ENCODE measurements at regions not wholly inside any gene's neighbourhood (a gene's known extent, or its start where the extent isn't known, plus 50 kb on each side); places are given as distances from the start of the nearest gene placed in this dataset.
"Not testable (repeated sequence)": the region's sequence is repeated elsewhere in the genome, so short reads cannot be mapped to it uniquely, and the experiment has no call there.

DNA sequence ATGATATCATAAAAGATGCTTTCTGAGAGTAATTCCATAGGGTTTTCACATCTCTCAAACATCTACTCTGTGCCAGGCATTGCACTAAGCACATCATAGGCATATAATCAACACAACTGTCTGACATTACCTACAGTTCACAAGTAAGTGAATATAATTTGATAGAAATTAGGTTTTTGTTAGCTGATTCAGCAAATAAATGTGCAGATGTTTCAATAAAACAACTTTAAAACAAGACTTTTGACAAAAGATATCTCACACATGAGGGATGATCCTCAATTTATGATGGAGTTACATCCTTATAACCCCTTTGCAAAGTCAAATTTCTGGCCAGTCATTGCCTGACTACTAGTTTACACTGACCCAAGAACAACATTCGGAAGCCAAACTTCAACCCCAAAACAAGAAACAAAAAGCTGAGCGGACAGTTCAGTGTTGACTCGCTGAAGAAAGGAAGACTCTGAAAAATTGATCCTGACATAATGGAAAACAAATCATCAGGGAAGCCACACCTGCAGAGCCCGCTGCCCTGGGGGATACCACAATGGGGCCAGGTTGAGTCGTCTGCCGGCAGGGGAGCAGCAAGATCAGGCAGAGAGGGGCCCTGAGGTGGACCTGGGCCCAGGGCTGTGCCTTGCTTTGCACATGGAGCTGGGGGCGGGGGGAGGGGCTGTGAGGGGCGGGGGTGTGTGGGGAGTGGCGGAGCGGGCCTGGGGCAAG lies 739.2 kb upstream of the GJE1 start:
- DNase-seq (ENCODE audit: low read depth) (no peak), FAIRE-seq (no peak)
- Histone ChIP-seq H3K27ac (ENCODE audit: low read depth, low read length) (no peak overlapping the region), H3K9me3 (ENCODE audit: insufficient read depth, low read depth, low read length) (no peaks in the 10 kb centered on the region), H3K4me3 (ENCODE audit: insufficient read depth, low read depth, low read length) (no peak overlapping the region), H3K4me1 (ENCODE audit: insufficient read depth, low read length) (no peaks in the 10 kb centered on the region), H4K20me1 (ENCODE audit: insufficient read depth, low read length) (no peaks in the 10 kb centered on the region), H3K27me3 (ENCODE audit: insufficient read depth, low read length) (no peaks in the 10 kb centered on the region), H3K36me3 (ENCODE audit: insufficient read depth, low read length) (no peaks in the 10 kb centered on the region), H3K4me2 (ENCODE audit: low read length) (no peak overlapping the region), H2AFZ (ENCODE audit: low read depth, low read length) (no peak overlapping the region), H3K9ac (ENCODE audit: low read length) (no peak overlapping the region), H3K79me2 (ENCODE audit: insufficient read depth, low read length) (no peaks in the 10 kb centered on the region)
- Mint-ChIP-seq H3K4me1 (ENCODE audit: low read depth, unreplicated experiment) (no peaks in the 10 kb centered on the region), H3K27me3 (ENCODE audit: low read depth, unreplicated experiment) (no peaks in the 10 kb centered on the region), H3K36me3 (ENCODE audit: low read depth, unreplicated experiment) (no peaks in the 10 kb centered on the region), H3K9me3 (ENCODE audit: unreplicated experiment) (peaks cover 5% of the 10 kb centered on the region), H3K27ac (ENCODE audit: unreplicated experiment) (no peak overlapping the region), H3K4me3 (ENCODE audit: unreplicated experiment) (no peak overlapping the region)
- no peak for TF ChIP-seq EZH2 (IDR thresholded peaks at IDR 0.05; ENCODE audit: insufficient read depth, low read length)

DNA sequence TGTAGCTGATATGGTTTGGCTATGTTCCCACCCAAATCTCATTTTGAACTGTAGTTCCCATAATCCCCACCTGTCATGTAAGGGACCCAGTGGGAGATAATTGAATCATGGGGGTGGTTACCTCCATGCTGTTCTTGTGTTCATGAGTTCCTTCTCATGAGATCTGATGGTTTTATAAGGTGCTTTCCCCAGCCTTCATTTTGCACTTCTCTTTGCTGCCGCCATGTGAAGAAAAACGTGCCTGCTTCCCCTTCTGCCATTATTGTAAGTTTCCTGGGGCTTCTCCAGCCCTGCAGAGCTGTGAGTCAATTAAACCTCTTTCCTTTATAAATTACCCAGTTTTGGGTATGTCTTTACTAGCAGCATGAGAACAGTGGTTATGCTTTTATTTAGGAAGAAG lies 741.6 kb upstream of the GJE1 start:
- not testable (repeated sequence) for H3K9me3 Mint-ChIP-seq (ENCODE audit: unreplicated experiment); H3K27me3 ChIP-seq (ENCODE audit: insufficient read depth, low read length); H3K4me3 ChIP-seq (ENCODE audit: insufficient read depth, low read depth, low read length); FAIRE-seq; H3K4me2 ChIP-seq (ENCODE audit: low read length); H3K9ac ChIP-seq (ENCODE audit: low read length); H3K4me3 Mint-ChIP-seq (ENCODE audit: unreplicated experiment); H3K4me1 ChIP-seq (ENCODE audit: insufficient read depth, low read length); H3K27ac ChIP-seq (ENCODE audit: low read depth, low read length); H3K27ac Mint-ChIP-seq (ENCODE audit: unreplicated experiment); H3K79me2 ChIP-seq (ENCODE audit: insufficient read depth, low read length); H3K4me1 Mint-ChIP-seq (ENCODE audit: low read depth, unreplicated experiment); H3K36me3 ChIP-seq (ENCODE audit: insufficient read depth, low read length); H3K27me3 Mint-ChIP-seq (ENCODE audit: low read depth, unreplicated experiment); H3K36me3 Mint-ChIP-seq (ENCODE audit: low read depth, unreplicated experiment); DNase-seq (ENCODE audit: low read depth); H4K20me1 ChIP-seq (ENCODE audit: insufficient read depth, low read length); H2AFZ ChIP-seq (ENCODE audit: low read depth, low read length); H3K9me3 ChIP-seq (ENCODE audit: insufficient read depth, low read depth, low read length)

- no peaks in the 10 kb centered on the region for H3K79me2 ChIP-seq (ENCODE audit: insufficient read depth, low read length)
- Mint-ChIP-seq H3K4me3 (ENCODE audit: unreplicated experiment) (no peak overlapping the region), H3K27ac (ENCODE audit: unreplicated experiment) (no peak overlapping the region), H3K27me3 (ENCODE audit: low read depth, unreplicated experiment) (no peaks in the 10 kb centered on the region), H3K9me3 (ENCODE audit: unreplicated experiment) (peaks cover 2% of the 10 kb centered on the region), H3K36me3 (ENCODE audit: low read depth, unreplicated experiment) (no peaks in the 10 kb centered on the region), H3K4me1 (ENCODE audit: low read depth, unreplicated experiment) (no peaks in the 10 kb centered on the region)
- FAIRE-seq (no peak), DNase-seq (ENCODE audit: low read depth) (no peak)
- H2AFZ ChIP-seq (ENCODE audit: low read depth, low read length), result no peak overlapping the region
- H3K4me3 ChIP-seq (ENCODE audit: insufficient read depth, low read depth, low read length), result no peak overlapping the region
- no peaks in the 10 kb centered on the region for H3K36me3 ChIP-seq (ENCODE audit: insufficient read depth, low read length)
- no peak overlapping the region for H3K27ac ChIP-seq (ENCODE audit: low read depth, low read length)
- TF ChIP-seq EZH2 (IDR thresholded peaks at IDR 0.05; ENCODE audit: insufficient read depth, low read length), result no peak
- TF ChIP-seq, protein P1, sequence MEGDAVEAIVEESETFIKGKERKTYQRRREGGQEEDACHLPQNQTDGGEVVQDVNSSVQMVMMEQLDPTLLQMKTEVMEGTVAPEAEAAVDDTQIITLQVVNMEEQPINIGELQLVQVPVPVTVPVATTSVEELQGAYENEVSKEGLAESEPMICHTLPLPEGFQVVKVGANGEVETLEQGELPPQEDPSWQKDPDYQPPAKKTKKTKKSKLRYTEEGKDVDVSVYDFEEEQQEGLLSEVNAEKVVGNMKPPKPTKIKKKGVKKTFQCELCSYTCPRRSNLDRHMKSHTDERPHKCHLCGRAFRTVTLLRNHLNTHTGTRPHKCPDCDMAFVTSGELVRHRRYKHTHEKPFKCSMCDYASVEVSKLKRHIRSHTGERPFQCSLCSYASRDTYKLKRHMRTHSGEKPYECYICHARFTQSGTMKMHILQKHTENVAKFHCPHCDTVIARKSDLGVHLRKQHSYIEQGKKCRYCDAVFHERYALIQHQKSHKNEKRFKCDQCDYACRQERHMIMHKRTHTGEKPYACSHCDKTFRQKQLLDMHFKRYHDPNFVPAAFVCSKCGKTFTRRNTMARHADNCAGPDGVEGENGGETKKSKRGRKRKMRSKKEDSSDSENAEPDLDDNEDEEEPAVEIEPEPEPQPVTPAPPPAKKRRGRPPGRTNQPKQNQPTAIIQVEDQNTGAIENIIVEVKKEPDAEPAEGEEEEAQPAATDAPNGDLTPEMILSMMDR (IDR thresholded peaks at IDR 0.05; ENCODE audit: insufficient read depth, low read depth, low read length), result no peak
- no peak overlapping the region for H3K4me2 ChIP-seq (ENCODE audit: low read length)
- H3K27me3 ChIP-seq (ENCODE audit: insufficient read depth, low read length), result no peaks in the 10 kb centered on the region
- no peaks in the 10 kb centered on the region for H3K4me1 ChIP-seq (ENCODE audit: insufficient read depth, low read length)
- H4K20me1 ChIP-seq (ENCODE audit: insufficient read depth, low read length), result no peaks in the 10 kb centered on the region
- H3K9me3 ChIP-seq (ENCODE audit: insufficient read depth, low read depth, low read length), result no peaks in the 10 kb centered on the region
- H3K9ac ChIP-seq (ENCODE audit: low read length), result no peak overlapping the region
Observed at GRCh38 chr6:141388666-141389065, 744.1 kb upstream of the GJE1 start.
